ENCODE measurements at regions not wholly inside any gene's neighbourhood (a gene's known extent, or its start where the extent isn't known, plus 50 kb on each side); places are given as distances from the start of the nearest gene placed in this dataset.

- TF ChIP-seq CTCF (conservative IDR thresholded peaks at IDR 0.05 in 1 of 2, IDR thresholded peaks at IDR 0.05 in 1 of 2; ENCODE audit: extremely low read depth in 1 of 2, insufficient read depth in 1 of 2, low read depth in 1 of 2, low read length in 2 of 2) (no peak), EZH2 (IDR thresholded peaks at IDR 0.05; ENCODE audit: borderline replicate concordance, low read length) (no peak)
Measured at GRCh38 chr3:14340960-14341708, 61.3 kb upstream of the SLC6A6 start.
